Loucy (cell line): ENCODE measurements at regions not wholly inside any gene's neighbourhood (a gene's known extent, or its start where the extent isn't known, plus 50 kb on each side); places are given as distances from the start of the nearest gene placed in this dataset.

Experiments
- EZH2phosphoT487 ChIP-seq: fragments of 200-600 bp; IDR thresholded peaks from 2 replicates; pipeline ENCODE4 v1.6.1; 2018; ENCODE audit warnings: antibody characterized with exemption, mild to moderate bottlenecking, moderate library complexity, borderline replicate concordance
- TF ChIP-seq, protein P1 (sequence below): fragments of 200-600 bp; sonication (generic); conservative IDR thresholded peaks from 2 replicates; pipeline ENCODE4 v1.5.1; 2014; ENCODE audit warnings: mild to moderate bottlenecking, antibody characterized with exemption, low read length

DNA sequence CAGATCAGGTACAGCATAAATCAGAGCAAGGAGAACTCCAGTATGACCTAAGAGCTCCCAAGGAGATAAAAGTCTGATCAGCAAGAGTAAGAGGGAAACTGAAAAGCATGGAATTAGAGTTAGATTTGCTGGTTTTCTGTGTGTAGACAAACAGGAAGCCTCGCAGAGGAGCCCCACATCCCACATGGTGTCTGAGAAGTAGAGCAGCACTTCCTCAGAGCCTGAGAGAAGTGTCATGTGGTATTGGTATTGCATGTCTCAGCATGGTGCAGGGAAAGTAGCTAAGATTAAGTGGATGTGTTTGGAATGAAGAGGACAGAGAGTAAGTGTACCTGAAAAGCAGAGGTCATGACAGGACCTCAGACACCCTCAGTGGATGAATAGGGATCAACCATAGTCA lies 175.4 kb upstream of the GBE1 start:
- TF ChIP-seq, protein P1, sequence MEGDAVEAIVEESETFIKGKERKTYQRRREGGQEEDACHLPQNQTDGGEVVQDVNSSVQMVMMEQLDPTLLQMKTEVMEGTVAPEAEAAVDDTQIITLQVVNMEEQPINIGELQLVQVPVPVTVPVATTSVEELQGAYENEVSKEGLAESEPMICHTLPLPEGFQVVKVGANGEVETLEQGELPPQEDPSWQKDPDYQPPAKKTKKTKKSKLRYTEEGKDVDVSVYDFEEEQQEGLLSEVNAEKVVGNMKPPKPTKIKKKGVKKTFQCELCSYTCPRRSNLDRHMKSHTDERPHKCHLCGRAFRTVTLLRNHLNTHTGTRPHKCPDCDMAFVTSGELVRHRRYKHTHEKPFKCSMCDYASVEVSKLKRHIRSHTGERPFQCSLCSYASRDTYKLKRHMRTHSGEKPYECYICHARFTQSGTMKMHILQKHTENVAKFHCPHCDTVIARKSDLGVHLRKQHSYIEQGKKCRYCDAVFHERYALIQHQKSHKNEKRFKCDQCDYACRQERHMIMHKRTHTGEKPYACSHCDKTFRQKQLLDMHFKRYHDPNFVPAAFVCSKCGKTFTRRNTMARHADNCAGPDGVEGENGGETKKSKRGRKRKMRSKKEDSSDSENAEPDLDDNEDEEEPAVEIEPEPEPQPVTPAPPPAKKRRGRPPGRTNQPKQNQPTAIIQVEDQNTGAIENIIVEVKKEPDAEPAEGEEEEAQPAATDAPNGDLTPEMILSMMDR = no peak
- TF ChIP-seq EZH2phosphoT487 = no peak
